Naive thymus-derived CD4-positive, alpha-beta T cell (primary cell): ENCODE measurements at regions not wholly inside any gene's neighbourhood (a gene's known extent, or its start where the extent isn't known, plus 50 kb on each side); places are given as distances from the start of the nearest gene placed in this dataset.
"Not testable (repeated sequence)": the region's sequence is repeated elsewhere in the genome, so short reads cannot be mapped to it uniquely, and the experiment has no call there.

ENCODE experiments used
- ATAC-seq: fragments of 150-1000 bp; cut with Tn5 transposase; 2 replicates; pipeline ENCODE4 v1.10.0; 2021; ENCODE audit warnings: mild to moderate bottlenecking, moderate library complexity
- CTCF ChIA-PET: fragments of 350-600 bp; sonication (Branson Sonifier 250); formaldehyde crosslinking; loops from one replicate; lab custom pipeline; 2021; ENCODE audit warnings: antibody characterized with exemption; lab: Charles Lee
- POLR2A ChIA-PET: fragments of 350-600 bp; sonication (Branson Sonifier 250); formaldehyde crosslinking; loops from one replicate; lab custom pipeline; 2021; ENCODE audit warnings: antibody characterized with exemption, inconsistent platforms; lab: Charles Lee
- DNase-seq, 9 donors: peaks; one replicate each; pipeline versions ENCODE4 v3.0.0 to v3.0.0-alpha.2; 2020 to 2022; ENCODE audit warnings: mixed read lengths in 1 of 9
- H3K27ac ChIP-seq: one replicate; pipeline ENCODE4 v1.7.0; 2013; ENCODE audit warnings: mild to moderate bottlenecking, low read depth, low read length, moderate library complexity
- H3K27me3 ChIP-seq, 2 donors: one replicate each; pipeline ENCODE4 v1.7.0; 2013; ENCODE audit warnings: low read length in 2 of 2, mild to moderate bottlenecking in 2 of 2, moderate library complexity in 2 of 2; ENCODE audit not compliant: control insufficient read depth in 2 of 2, insufficient read depth in 2 of 2
- H3K36me3 ChIP-seq, 3 experiments: 1 replicate in 2 of 3; 2 replicates in 1 of 3; pipeline ENCODE4 v1.7.0; 2013; ENCODE audit warnings: low read length in 3 of 3, mild to moderate bottlenecking in 3 of 3, moderate library complexity in 1 of 3; ENCODE audit not compliant: insufficient read depth in 3 of 3, control insufficient read depth in 2 of 3
- H3K4me1 ChIP-seq, 2 donors: one replicate each; pipeline ENCODE4 v1.7.0; 2013; ENCODE audit warnings: low read length in 2 of 2, mild to moderate bottlenecking in 2 of 2, moderate library complexity in 1 of 2; ENCODE audit not compliant: control insufficient read depth in 2 of 2, insufficient read depth in 2 of 2
- H3K4me3 ChIP-seq: 2 replicates; pipeline ENCODE4 v1.7.0; 2013; ENCODE audit warnings: mild to moderate bottlenecking, low read length
- H3K9me3 ChIP-seq, 3 experiments: 1 replicate in 2 of 3; 2 replicates in 1 of 3; pipeline ENCODE4 v1.7.0; 2013; ENCODE audit warnings: low read length in 3 of 3; ENCODE audit not compliant: control insufficient read depth in 2 of 3
- H3K27ac Mint-ChIP-seq, 9 donors: one replicate each; pipeline ENCODE4 v1.8.0; 2020 to 2022; ENCODE audit warnings: mixed read lengths in 9 of 9, mild to moderate bottlenecking in 8 of 9, moderate library complexity in 5 of 9, inconsistent platforms in 2 of 9
- H3K27me3 Mint-ChIP-seq, 5 donors: one replicate each; pipeline ENCODE4 v1.8.0; 2021 to 2022; ENCODE audit warnings: mixed read lengths in 5 of 5, mild to moderate bottlenecking in 1 of 5
- H3K36me3 Mint-ChIP-seq, 5 donors: one replicate each; pipeline ENCODE4 v1.8.0; 2020 to 2022; ENCODE audit warnings: mixed read lengths in 5 of 5, mild to moderate bottlenecking in 3 of 5, inconsistent platforms in 1 of 5
- H3K4me1 Mint-ChIP-seq, 7 donors: one replicate each; pipeline ENCODE4 v1.8.0; 2020 to 2022; ENCODE audit warnings: mixed read lengths in 7 of 7, mild to moderate bottlenecking in 3 of 7, inconsistent platforms in 1 of 7
- H3K4me3 Mint-ChIP-seq, 10 donors: one replicate each; pipeline ENCODE4 v1.8.0; 2020 to 2022; ENCODE audit warnings: mild to moderate bottlenecking in 10 of 10, mixed read lengths in 10 of 10, moderate library complexity in 6 of 10, inconsistent platforms in 2 of 10
- H3K9me3 Mint-ChIP-seq, 11 donors: one replicate each; pipeline ENCODE4 v1.8.0; 2020 to 2022; ENCODE audit warnings: mixed read lengths in 11 of 11, mild to moderate bottlenecking in 4 of 11, inconsistent platforms in 1 of 11, moderate library complexity in 1 of 11
- intact Hi-C, 2 donors: fragments of 100-400 bp; cut with micrococcal nuclease; formaldehyde crosslinking; loops; one replicate each; pipeline ENCODE4 v1.15.1; 2023

GRCh38 chr3:72609114-72609513, 239.1 kb downstream of the SHQ1 start:
- intact Hi-C loops, CTCF ChIA-PET: not testable (repeated sequence)

GRCh38 chr3:72606005-72606800, 242.0 kb downstream of the SHQ1 start:
- Mint-ChIP-seq H3K36me3 (peaks cover 0 to 4% (median 0%) of the 10 kb centered on the region in 5 donors), H3K27me3 (peaks cover 0 to 8% (median 5%) of the 10 kb centered on the region in 5 donors), H3K4me1 (no peaks in the 10 kb centered on the region), H3K4me3 (no peak overlapping the region), H3K9me3 (peaks cover 0 to 7% (median 0%) of the 10 kb centered on the region in 11 donors), H3K27ac (no peak overlapping the region)
- Histone ChIP-seq H3K9me3 (no peaks in the 10 kb centered on the region), H3K36me3 (no peaks in the 10 kb centered on the region), H3K27me3 (no peaks in the 10 kb centered on the region), H3K4me3 (no peak overlapping the region), H3K4me1 (no peaks in the 10 kb centered on the region), H3K27ac (no peak overlapping the region)
- ATAC-seq (no peak), DNase-seq (no peak)
- intact Hi-C loops: no loop called here
- ChIA-PET POLR2A (no interaction called here), CTCF (interaction anchor here (0.6 kb wide), 1 partner anchor 217 kb away, joined by 3 read pairs; no protein-coding TSS in a partner anchor)

More at GRCh38 chr3:72609114-72609513, 239.1 kb downstream of the SHQ1 start:
- H3K36me3 Mint-ChIP-seq, POLR2A ChIA-PET, H3K36me3 ChIP-seq, H3K9me3 Mint-ChIP-seq, H3K9me3 ChIP-seq, H3K4me1 ChIP-seq, H3K27me3 Mint-ChIP-seq, H3K27ac ChIP-seq, H3K4me3 Mint-ChIP-seq, DNase-seq, H3K4me3 ChIP-seq, H3K4me1 Mint-ChIP-seq, H3K27ac Mint-ChIP-seq, H3K27me3 ChIP-seq, ATAC-seq: not testable (repeated sequence)

GRCh38 chr3:72604328-72604727, 243.9 kb downstream of the SHQ1 start:
- ChIA-PET POLR2A (no interaction called here), CTCF (no interaction called here)
- Mint-ChIP-seq H3K27me3 (peaks cover 0 to 8% (median 5%) of the 10 kb centered on the region in 5 donors), H3K4me1 (no peaks in the 10 kb centered on the region), H3K36me3 (peaks cover 0 to 4% (median 0%) of the 10 kb centered on the region in 5 donors), H3K9me3 (peaks cover 0 to 7% (median 0%) of the 10 kb centered on the region in 11 donors), H3K4me3 (no peak overlapping the region), H3K27ac (peak overlapping the region in 1 of 9 donors; percentile 47)
- no peaks in the 10 kb centered on the region for H3K9me3 ChIP-seq
- H3K27me3 ChIP-seq: no peaks in the 10 kb centered on the region
- H3K27ac ChIP-seq: no peak overlapping the region
- H3K36me3 ChIP-seq: no peaks in the 10 kb centered on the region
- H3K4me1 ChIP-seq: no peaks in the 10 kb centered on the region
- intact Hi-C loops: no loop called here
- no peak for ATAC-seq
- no peak for DNase-seq
- no peak overlapping the region for H3K4me3 ChIP-seq

- DNase-seq (no peak), ATAC-seq (no peak)
- no peaks in the 10 kb centered on the region for H3K4me1 ChIP-seq
- Mint-ChIP-seq H3K9me3 (peaks cover 0 to 2% (median 0%) of the 10 kb centered on the region in 11 donors), H3K4me1 (no peaks in the 10 kb centered on the region), H3K4me3 (no peak overlapping the region), H3K36me3 (no peaks in the 10 kb centered on the region), H3K27ac (peak overlapping the region in 1 of 9 donors; percentile 40), H3K27me3 (peaks cover 0 to 8% (median 5%) of the 10 kb centered on the region in 5 donors)
- intact Hi-C loops: no loop called here
- no peak overlapping the region for H3K27ac ChIP-seq
- no peak overlapping the region for H3K4me3 ChIP-seq
- no peaks in the 10 kb centered on the region for H3K27me3 ChIP-seq
- H3K9me3 ChIP-seq: no peaks in the 10 kb centered on the region
- CTCF ChIA-PET: no interaction called here
- no peaks in the 10 kb centered on the region for H3K36me3 ChIP-seq
- POLR2A ChIA-PET: interaction anchor here (0.7 to 1.0 kb wide), 2 partner anchors 132 to 1384 kb away, joined by 3 read pairs; no protein-coding TSS in a partner anchor
Measured at GRCh38 chr3:72601983-72602750, 246.1 kb downstream of the SHQ1 start.

GRCh38 chr3:72601060-72601459, 247.2 kb downstream of the SHQ1 start:
- Histone ChIP-seq H3K27ac (no peak overlapping the region), H3K27me3 (no peaks in the 10 kb centered on the region), H3K4me1 (no peaks in the 10 kb centered on the region), H3K9me3 (no peaks in the 10 kb centered on the region), H3K4me3 (no peak overlapping the region), H3K36me3 (no peaks in the 10 kb centered on the region)
- H3K36me3 Mint-ChIP-seq: no peaks in the 10 kb centered on the region
- CTCF ChIA-PET: no interaction called here
- intact Hi-C loops: no loop called here
- POLR2A ChIA-PET: no interaction called here
- DNase-seq (no peak), ATAC-seq (no peak)
- peaks cover 0 to 8% (median 5%) of the 10 kb centered on the region in 5 donors for H3K27me3 Mint-ChIP-seq
- H3K4me1 Mint-ChIP-seq: no peaks in the 10 kb centered on the region
- H3K9me3 Mint-ChIP-seq: peaks cover 0 to 2% (median 0%) of the 10 kb centered on the region in 11 donors
- no peak overlapping the region for H3K27ac Mint-ChIP-seq
- no peak overlapping the region for H3K4me3 Mint-ChIP-seq

- Histone ChIP-seq H3K9me3 (no peaks in the 10 kb centered on the region), H3K4me1 (no peaks in the 10 kb centered on the region), H3K36me3 (no peaks in the 10 kb centered on the region), H3K4me3 (no peak overlapping the region), H3K27me3 (no peaks in the 10 kb centered on the region), H3K27ac (no peak overlapping the region)
- Mint-ChIP-seq H3K27me3 (peaks cover 0 to 4% (median 0%) of the 10 kb centered on the region in 5 donors), H3K4me1 (peaks cover 0 to 4% (median 0%) of the 10 kb centered on the region in 7 donors), H3K9me3 (peaks cover 0 to 2% (median 0%) of the 10 kb centered on the region in 11 donors), H3K36me3 (no peaks in the 10 kb centered on the region), H3K27ac (no peak overlapping the region), H3K4me3 (no peak overlapping the region)
- DNase-seq (no peak), ATAC-seq (no peak)
- intact Hi-C loops: no loop called here
- CTCF ChIA-PET: no interaction called here
- POLR2A ChIA-PET: no interaction called here
Measured at GRCh38 chr3:72597756-72598195, 250.5 kb downstream of the SHQ1 start.
